Fibroblast of lung (primary cell): ENCODE measurements at regions not wholly inside any gene's neighbourhood (a gene's known extent, or its start where the extent isn't known, plus 50 kb on each side); places are given as distances from the start of the nearest gene placed in this dataset.

ENCODE experiments used
- DNase-seq, 2 donors: peaks; one replicate each; pipeline versions ENCODE4 v3.0.0 to v3.0.0-alpha.2; 2010; ENCODE audit warnings: low read depth in 2 of 2
- H2AFZ ChIP-seq: 2 replicates; pipeline ENCODE4 v1.5.1; 2012; ENCODE audit warnings: low read length, control low read depth, inconsistent platforms
- H3K27ac ChIP-seq: 2 replicates; pipeline ENCODE4 v1.5.1; 2011; ENCODE audit warnings: low read length, control low read depth; ENCODE audit not compliant: insufficient read depth
- H3K27me3 ChIP-seq: 2 replicates; pipeline ENCODE4 v1.5.1; 2011; ENCODE audit warnings: mild to moderate bottlenecking, low read length; ENCODE audit not compliant: control insufficient read depth, insufficient read depth
- H3K36me3 ChIP-seq: 2 replicates; pipeline ENCODE4 v1.5.1; 2011; ENCODE audit warnings: low read length; ENCODE audit not compliant: control insufficient read depth, insufficient read depth
- H3K4me1 ChIP-seq: 2 replicates; pipeline ENCODE4 v1.5.1; 2011; ENCODE audit warnings: low read length; ENCODE audit not compliant: control insufficient read depth, insufficient read depth; ENCODE audit errors: extremely low read depth
- H3K4me2 ChIP-seq: 2 replicates; pipeline ENCODE4 v1.5.1; 2011; ENCODE audit warnings: low read length, control low read depth; ENCODE audit not compliant: insufficient read depth; ENCODE audit errors: extremely low read depth
- H3K4me3 ChIP-seq, 4 experiments: fragments of 200-600 bp in 1 of 4; sonication (generic) in 1 of 4; replicated peaks in 1 of 4; 2 replicates each; pipeline ENCODE4 v1.5.1; 2011 to 2016; ENCODE audit warnings: low read length in 4 of 4, low read depth in 3 of 4, mild to moderate bottlenecking in 3 of 4, control low read depth in 2 of 4, inconsistent platforms in 1 of 4, mixed read lengths in 1 of 4; ENCODE audit not compliant: insufficient read depth in 1 of 4; ENCODE audit errors: control extremely low read depth in 1 of 4
- H3K79me2 ChIP-seq: 2 replicates; pipeline ENCODE4 v1.5.1; 2012; ENCODE audit warnings: mild to moderate bottlenecking, low read length, inconsistent platforms; ENCODE audit not compliant: control insufficient read depth, insufficient read depth
- H3K9ac ChIP-seq: 2 replicates; pipeline ENCODE4 v1.5.1; 2011; ENCODE audit warnings: mild to moderate bottlenecking, low read length, control low read depth; ENCODE audit not compliant: insufficient read depth
- H3K9me3 ChIP-seq: 2 replicates; pipeline ENCODE4 v1.5.1; 2012; ENCODE audit warnings: low read depth, low read length; ENCODE audit not compliant: control insufficient read depth, insufficient read depth
- H4K20me1 ChIP-seq: 2 replicates; pipeline ENCODE4 v1.5.1; 2011; ENCODE audit warnings: low read length; ENCODE audit not compliant: control insufficient read depth, insufficient read depth; ENCODE audit errors: extremely low read depth
- CTCF ChIP-seq, 2 donors: IDR thresholded peaks in 1 of 2; conservative IDR thresholded peaks in 1 of 2; 1 replicate in 1 of 2; 2 replicates in 1 of 2; pipeline ENCODE4 v1.5.1; 2011 to 2012; ENCODE audit warnings: low read length in 2 of 2, control low read depth in 1 of 2, inconsistent platforms in 1 of 2, low read depth in 1 of 2, mild to moderate bottlenecking in 1 of 2
- EZH2 ChIP-seq: IDR thresholded peaks from 2 replicates; pipeline ENCODE4 v1.5.1; 2012; ENCODE audit warnings: low read length, control low read depth, mild to moderate bottlenecking; ENCODE audit errors: missing control alignments

- no peaks in the 10 kb centered on the region for H3K9me3 ChIP-seq
Observed at GRCh38 chr5:61647672-61648071, 315.6 kb downstream of the ZSWIM6 start.

GRCh38 chr5:61649231-61649630, 317.2 kb downstream of the ZSWIM6 start:
- H3K4me2 ChIP-seq, result no peak overlapping the region
- no peaks in the 10 kb centered on the region for H3K4me1 ChIP-seq
- H3K27me3 ChIP-seq, result peaks cover 15% of the 10 kb centered on the region
- DNase-seq, result no peak
- TF ChIP-seq EZH2 (no peak), CTCF (conservative IDR thresholded peaks at IDR 0.05 in 1 of 2, IDR thresholded peaks at IDR 0.05 in 1 of 2; ENCODE audit: low read depth in 1 of 2, low read length in 2 of 2) (no peak)
- no peak overlapping the region for H3K27ac ChIP-seq
- H3K36me3 ChIP-seq, result no peaks in the 10 kb centered on the region
- no peaks in the 10 kb centered on the region for H3K9me3 ChIP-seq
- no peaks in the 10 kb centered on the region for H3K79me2 ChIP-seq
- H3K9ac ChIP-seq, result no peak overlapping the region
- no peak overlapping the region for H2AFZ ChIP-seq
- no peaks in the 10 kb centered on the region for H4K20me1 ChIP-seq
- no peak overlapping the region for H3K4me3 ChIP-seq

More at GRCh38 chr5:61647672-61648071, 315.6 kb downstream of the ZSWIM6 start:
- DNase-seq, result no peak
- Histone ChIP-seq H2AFZ (no peak overlapping the region), H3K27ac (no peak overlapping the region), H3K36me3 (no peaks in the 10 kb centered on the region), H3K79me2 (no peaks in the 10 kb centered on the region), H3K4me3 (no peak overlapping the region), H3K4me2 (no peak overlapping the region), H3K27me3 (peaks cover 15% of the 10 kb centered on the region), H4K20me1 (no peaks in the 10 kb centered on the region), H3K4me1 (no peaks in the 10 kb centered on the region), H3K9ac (no peak overlapping the region)
- TF ChIP-seq EZH2 (no peak), CTCF (conservative IDR thresholded peaks at IDR 0.05 in 1 of 2, IDR thresholded peaks at IDR 0.05 in 1 of 2; ENCODE audit: low read depth in 1 of 2, low read length in 2 of 2) (no peak)

- no peak for TF ChIP-seq EZH2
- no peak for TF ChIP-seq CTCF (conservative IDR thresholded peaks at IDR 0.05 in 1 of 2, IDR thresholded peaks at IDR 0.05 in 1 of 2; ENCODE audit: low read depth in 1 of 2, low read length in 2 of 2)
- no peak overlapping the region for H3K4me3 ChIP-seq
- H4K20me1 ChIP-seq, result no peaks in the 10 kb centered on the region
Observed at GRCh38 chr5:61649971-61650370, 317.9 kb downstream of the ZSWIM6 start.

More at GRCh38 chr5:61649971-61650370, 317.9 kb downstream of the ZSWIM6 start:
- Histone ChIP-seq H3K36me3 (no peaks in the 10 kb centered on the region), H3K9ac (no peak overlapping the region), H3K27me3 (peaks cover 15% of the 10 kb centered on the region), H3K4me1 (no peaks in the 10 kb centered on the region), H3K79me2 (no peaks in the 10 kb centered on the region), H3K9me3 (no peaks in the 10 kb centered on the region), H3K4me2 (no peak overlapping the region), H3K27ac (no peak overlapping the region), H2AFZ (no peak overlapping the region)
- no peak for DNase-seq
